ENCODE measurements at regions not wholly inside any gene's neighbourhood (a gene's known extent, or its start where the extent isn't known, plus 50 kb on each side); places are given as distances from the start of the nearest gene placed in this dataset.
"Not testable (repeated sequence)": the region's sequence is repeated elsewhere in the genome, so short reads cannot be mapped to it uniquely, and the experiment has no call there.

GRCh38 chr16:17049109-17049508 is 421.7 kb downstream of the XYLT1 start:
- TF ChIP-seq HEYL (CRISPR knock-in tag; IDR thresholded peaks at IDR 0.05); NFE2L2 (conservative IDR thresholded peaks at IDR 0.05; ENCODE audit: low read length); HDAC2 (IDR thresholded peaks at IDR 0.05); CHD2 (IDR thresholded peaks at IDR 0.05; ENCODE audit: low read length, partially characterized antibody); REST (IDR thresholded peaks at IDR 0.05); POLR2A (IDR thresholded peaks at IDR 0.05; ENCODE audit: low read length): not testable (repeated sequence)
- TF ChIP-seq, protein P1, sequence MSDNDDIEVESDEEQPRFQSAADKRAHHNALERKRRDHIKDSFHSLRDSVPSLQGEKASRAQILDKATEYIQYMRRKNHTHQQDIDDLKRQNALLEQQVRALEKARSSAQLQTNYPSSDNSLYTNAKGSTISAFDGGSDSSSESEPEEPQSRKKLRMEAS (IDR thresholded peaks at IDR 0.05) = not testable (repeated sequence)
- TF ChIP-seq, protein P2, sequence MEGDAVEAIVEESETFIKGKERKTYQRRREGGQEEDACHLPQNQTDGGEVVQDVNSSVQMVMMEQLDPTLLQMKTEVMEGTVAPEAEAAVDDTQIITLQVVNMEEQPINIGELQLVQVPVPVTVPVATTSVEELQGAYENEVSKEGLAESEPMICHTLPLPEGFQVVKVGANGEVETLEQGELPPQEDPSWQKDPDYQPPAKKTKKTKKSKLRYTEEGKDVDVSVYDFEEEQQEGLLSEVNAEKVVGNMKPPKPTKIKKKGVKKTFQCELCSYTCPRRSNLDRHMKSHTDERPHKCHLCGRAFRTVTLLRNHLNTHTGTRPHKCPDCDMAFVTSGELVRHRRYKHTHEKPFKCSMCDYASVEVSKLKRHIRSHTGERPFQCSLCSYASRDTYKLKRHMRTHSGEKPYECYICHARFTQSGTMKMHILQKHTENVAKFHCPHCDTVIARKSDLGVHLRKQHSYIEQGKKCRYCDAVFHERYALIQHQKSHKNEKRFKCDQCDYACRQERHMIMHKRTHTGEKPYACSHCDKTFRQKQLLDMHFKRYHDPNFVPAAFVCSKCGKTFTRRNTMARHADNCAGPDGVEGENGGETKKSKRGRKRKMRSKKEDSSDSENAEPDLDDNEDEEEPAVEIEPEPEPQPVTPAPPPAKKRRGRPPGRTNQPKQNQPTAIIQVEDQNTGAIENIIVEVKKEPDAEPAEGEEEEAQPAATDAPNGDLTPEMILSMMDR (IDR thresholded peaks at IDR 0.05) = not testable (repeated sequence)
